ENCODE measurements at regions not wholly inside any gene's neighbourhood (a gene's known extent, or its start where the extent isn't known, plus 50 kb on each side); places are given as distances from the start of the nearest gene placed in this dataset.

DNA sequence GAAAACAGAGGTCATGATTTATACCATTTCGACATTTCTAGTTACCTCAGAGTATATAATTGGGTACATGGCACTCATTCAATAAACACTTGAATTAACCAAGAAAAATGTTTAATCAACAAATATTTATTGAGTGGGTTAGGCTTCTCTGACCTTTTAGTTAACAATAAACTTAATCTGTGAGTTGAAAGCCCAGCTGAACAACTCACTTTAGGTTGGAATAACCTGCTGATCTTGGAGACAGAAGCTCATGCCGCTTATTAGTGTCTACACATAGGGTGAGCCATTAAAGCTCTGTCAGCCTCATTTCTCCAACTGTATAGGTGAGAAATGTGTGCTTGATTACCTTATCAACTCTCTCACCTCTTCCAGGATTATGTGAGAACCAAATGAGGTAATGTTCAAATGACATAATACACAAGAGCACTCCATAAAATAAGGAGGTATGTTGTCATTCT, 98.2 kb upstream of the DTNBP1 start:
- no peak overlapping the region for H3K27ac Mint-ChIP-seq
- no peak overlapping the region for H3K4me3 Mint-ChIP-seq
- H3K36me3 Mint-ChIP-seq = no peaks in the 10 kb centered on the region
- TF ChIP-seq, protein P1, sequence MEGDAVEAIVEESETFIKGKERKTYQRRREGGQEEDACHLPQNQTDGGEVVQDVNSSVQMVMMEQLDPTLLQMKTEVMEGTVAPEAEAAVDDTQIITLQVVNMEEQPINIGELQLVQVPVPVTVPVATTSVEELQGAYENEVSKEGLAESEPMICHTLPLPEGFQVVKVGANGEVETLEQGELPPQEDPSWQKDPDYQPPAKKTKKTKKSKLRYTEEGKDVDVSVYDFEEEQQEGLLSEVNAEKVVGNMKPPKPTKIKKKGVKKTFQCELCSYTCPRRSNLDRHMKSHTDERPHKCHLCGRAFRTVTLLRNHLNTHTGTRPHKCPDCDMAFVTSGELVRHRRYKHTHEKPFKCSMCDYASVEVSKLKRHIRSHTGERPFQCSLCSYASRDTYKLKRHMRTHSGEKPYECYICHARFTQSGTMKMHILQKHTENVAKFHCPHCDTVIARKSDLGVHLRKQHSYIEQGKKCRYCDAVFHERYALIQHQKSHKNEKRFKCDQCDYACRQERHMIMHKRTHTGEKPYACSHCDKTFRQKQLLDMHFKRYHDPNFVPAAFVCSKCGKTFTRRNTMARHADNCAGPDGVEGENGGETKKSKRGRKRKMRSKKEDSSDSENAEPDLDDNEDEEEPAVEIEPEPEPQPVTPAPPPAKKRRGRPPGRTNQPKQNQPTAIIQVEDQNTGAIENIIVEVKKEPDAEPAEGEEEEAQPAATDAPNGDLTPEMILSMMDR (IDR thresholded peaks at IDR 0.05; ENCODE audit: unreplicated experiment) = no peak
- no peaks in the 10 kb centered on the region for H3K27me3 Mint-ChIP-seq (ENCODE audit: low read depth)
- peaks cover 16% of the 10 kb centered on the region for H3K4me1 Mint-ChIP-seq
- no peaks in the 10 kb centered on the region for H3K9me3 Mint-ChIP-seq
- no peak for DNase-seq (ENCODE audit: low spot score in 2 of 2, unreplicated experiment in 2 of 2)

DNA sequence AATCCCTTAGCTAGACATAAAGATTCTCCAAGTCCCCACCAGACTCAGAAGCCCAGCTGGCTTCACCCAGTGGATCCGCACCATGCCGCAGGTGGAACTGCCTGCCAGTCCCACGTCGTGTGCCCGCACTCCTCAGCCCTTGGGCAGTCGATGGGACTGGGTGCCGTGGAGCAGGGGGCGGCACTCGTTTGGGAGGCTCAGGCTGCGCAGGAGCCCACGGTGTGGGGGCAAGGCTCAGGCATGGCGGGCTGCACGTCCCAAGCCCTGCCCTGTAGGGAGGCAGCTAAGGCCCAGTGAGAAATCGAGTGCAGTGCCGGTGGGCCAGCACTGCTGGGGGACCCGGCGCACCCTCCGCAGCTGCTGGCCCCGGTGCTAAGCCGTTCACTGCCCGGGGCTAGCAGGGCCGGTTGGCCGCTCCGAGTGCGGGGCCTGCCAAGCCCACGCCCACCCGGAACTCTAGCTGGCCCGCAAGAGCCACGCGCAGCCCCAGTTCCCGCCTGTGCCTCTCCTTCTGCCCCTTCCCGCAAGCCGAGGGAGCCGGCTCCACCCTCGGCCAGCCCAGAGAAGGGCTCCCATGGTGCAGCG, 95.9 kb upstream of the DTNBP1 start:
- TF ChIP-seq, protein P1 (IDR thresholded peaks at IDR 0.05; ENCODE audit: unreplicated experiment) = no peak
- no peaks in the 10 kb centered on the region for H3K27me3 Mint-ChIP-seq (ENCODE audit: low read depth)
- peaks cover 6% of the 10 kb centered on the region for H3K4me1 Mint-ChIP-seq
- no peak for DNase-seq (ENCODE audit: low spot score in 2 of 2, unreplicated experiment in 2 of 2)
- H3K4me3 Mint-ChIP-seq = no peak overlapping the region
- H3K36me3 Mint-ChIP-seq = no peaks in the 10 kb centered on the region
- H3K9me3 Mint-ChIP-seq = no peaks in the 10 kb centered on the region
- no peak overlapping the region for H3K27ac Mint-ChIP-seq

DNA sequence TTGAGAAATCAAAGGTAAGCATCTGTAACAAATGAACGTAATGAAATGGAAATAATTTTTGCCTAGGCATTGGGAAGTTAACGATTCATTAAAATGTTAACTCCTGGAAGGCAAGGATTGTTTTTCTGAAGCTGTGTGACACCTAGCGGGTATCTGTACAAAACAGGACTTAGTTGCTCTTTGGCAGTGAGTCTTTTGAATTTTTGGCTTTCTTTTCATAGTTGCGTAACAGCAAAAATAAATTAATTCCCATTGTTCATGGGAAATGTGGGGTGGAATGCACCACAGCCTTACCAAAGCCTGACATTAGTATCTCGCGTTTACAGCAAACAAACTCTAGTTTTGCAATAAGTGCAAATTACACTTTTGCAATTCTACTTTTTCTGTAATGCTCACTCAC, 92.7 kb upstream of the DTNBP1 start:
- DNase-seq (ENCODE audit: low spot score in 2 of 2, unreplicated experiment in 2 of 2) = no peak
- H3K9me3 Mint-ChIP-seq = no peaks in the 10 kb centered on the region
- H3K4me1 Mint-ChIP-seq = no peaks in the 10 kb centered on the region
- H3K36me3 Mint-ChIP-seq = no peaks in the 10 kb centered on the region
- no peak overlapping the region for H3K4me3 Mint-ChIP-seq
- TF ChIP-seq, protein P1 (IDR thresholded peaks at IDR 0.05; ENCODE audit: unreplicated experiment) = no peak
- H3K27ac Mint-ChIP-seq = no peak overlapping the region
- H3K27me3 Mint-ChIP-seq (ENCODE audit: low read depth) = no peaks in the 10 kb centered on the region

DNA sequence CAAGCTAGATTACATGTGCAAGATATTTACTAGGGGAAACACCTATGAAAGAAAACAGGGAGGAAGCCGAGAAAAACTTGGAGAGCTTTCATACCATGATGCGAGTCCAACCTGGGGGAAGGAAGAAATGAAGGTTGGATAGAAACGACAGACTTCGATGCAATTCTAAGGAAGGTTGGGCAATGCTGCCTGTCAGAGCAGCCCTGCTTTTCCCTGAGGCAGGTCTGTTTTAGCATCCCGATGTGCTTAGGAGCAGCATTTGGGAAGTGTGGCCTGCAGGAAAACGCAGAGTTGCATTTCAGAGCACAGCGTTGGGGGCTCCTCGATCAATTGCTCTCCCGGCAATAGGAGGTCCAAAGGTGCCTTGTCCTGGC, 91.9 kb upstream of the DTNBP1 start:
- Mint-ChIP-seq H3K27ac (no peak overlapping the region), H3K4me3 (no peak overlapping the region), H3K9me3 (no peaks in the 10 kb centered on the region), H3K4me1 (no peaks in the 10 kb centered on the region), H3K36me3 (no peaks in the 10 kb centered on the region), H3K27me3 (ENCODE audit: low read depth) (no peaks in the 10 kb centered on the region)
- TF ChIP-seq, protein P1 (IDR thresholded peaks at IDR 0.05; ENCODE audit: unreplicated experiment) = no peak
- no peak for DNase-seq (ENCODE audit: low spot score in 2 of 2, unreplicated experiment in 2 of 2)

DNA sequence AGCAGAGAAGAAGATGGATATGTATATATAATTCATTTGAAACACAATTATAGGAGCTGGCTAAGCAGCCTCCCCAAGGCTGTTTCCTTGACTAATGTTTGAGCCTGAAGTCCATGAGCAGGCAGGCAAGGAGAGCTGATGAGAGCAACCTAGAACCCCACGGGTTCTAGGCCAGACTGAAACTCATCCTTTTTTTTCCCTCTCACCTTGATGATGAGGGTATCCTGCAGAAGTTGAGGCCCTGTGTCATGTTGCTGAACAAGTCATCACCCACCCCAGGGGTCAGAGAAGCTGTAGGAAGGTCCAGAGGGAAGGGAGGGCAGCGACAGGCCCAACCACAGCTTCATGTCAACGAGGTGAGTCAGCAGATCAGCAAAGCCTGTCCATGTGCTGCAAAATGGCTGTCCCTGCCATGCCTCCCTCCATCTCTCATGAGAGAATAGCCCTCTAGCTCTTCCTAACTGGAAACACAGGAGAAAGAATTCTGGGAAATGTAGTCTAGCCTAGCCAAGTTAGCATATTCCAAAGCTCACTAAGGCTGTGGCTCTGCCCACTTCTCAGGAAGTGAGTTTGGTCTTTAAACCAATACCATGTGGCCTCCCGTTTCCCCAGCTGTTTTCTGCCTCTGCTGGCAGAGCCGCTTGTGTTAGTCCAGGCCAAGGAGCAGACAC, 91.3 kb upstream of the DTNBP1 start:
- DNase-seq (ENCODE audit: low spot score in 2 of 2, unreplicated experiment in 2 of 2) = no peak
- Mint-ChIP-seq H3K36me3 (no peaks in the 10 kb centered on the region), H3K4me3 (no peak overlapping the region), H3K27ac (no peak overlapping the region), H3K9me3 (no peaks in the 10 kb centered on the region), H3K27me3 (ENCODE audit: low read depth) (no peaks in the 10 kb centered on the region), H3K4me1 (no peaks in the 10 kb centered on the region)
- TF ChIP-seq, protein P1 (IDR thresholded peaks at IDR 0.05; ENCODE audit: unreplicated experiment) = no peak
